ENCODE measurements at regions not wholly inside any gene's neighbourhood (a gene's known extent, or its start where the extent isn't known, plus 50 kb on each side); places are given as distances from the start of the nearest gene placed in this dataset.
"Not testable (repeated sequence)": the region's sequence is repeated elsewhere in the genome, so short reads cannot be mapped to it uniquely, and the experiment has no call there.

DNA sequence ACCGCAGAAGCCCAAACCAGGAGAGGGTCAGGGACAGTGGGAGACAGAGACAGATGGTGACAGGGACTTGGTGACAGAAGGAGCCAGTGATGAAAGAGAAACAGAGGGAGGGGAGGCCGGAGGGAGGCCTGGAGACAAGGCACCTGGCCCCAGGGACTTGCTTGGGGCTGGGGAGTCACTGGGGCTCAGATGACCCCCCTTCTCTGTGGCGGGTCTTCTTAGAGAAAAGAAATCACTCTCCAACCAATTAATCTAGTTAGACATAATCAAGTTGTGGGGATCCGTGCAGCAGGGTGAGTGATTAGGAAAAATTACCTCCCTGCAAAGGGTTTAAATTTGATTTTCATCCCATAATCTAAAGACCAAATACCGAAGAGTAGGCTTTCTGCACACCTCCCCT is 519.8 kb downstream of the PTPRU start:
- H3K36me3 ChIP-seq (ENCODE audit: insufficient read depth, low read length), result no peaks in the 10 kb centered on the region
- no peaks in the 10 kb centered on the region for H4K20me1 ChIP-seq (ENCODE audit: insufficient read depth, low read length)
- H3K4me2 ChIP-seq (ENCODE audit: low read length), result no peak overlapping the region
- Mint-ChIP-seq H3K4me1 (ENCODE audit: low read depth, unreplicated experiment) (peaks cover 4% of the 10 kb centered on the region), H3K36me3 (ENCODE audit: low read depth, unreplicated experiment) (no peaks in the 10 kb centered on the region), H3K27me3 (ENCODE audit: low read depth, unreplicated experiment) (peaks cover 60% of the 10 kb centered on the region), H3K27ac (ENCODE audit: unreplicated experiment) (no peak overlapping the region), H3K9me3 (ENCODE audit: unreplicated experiment) (no peaks in the 10 kb centered on the region), H3K4me3 (ENCODE audit: unreplicated experiment) (no peak overlapping the region)
- no peaks in the 10 kb centered on the region for H3K79me2 ChIP-seq (ENCODE audit: insufficient read depth, low read length)
- no peaks in the 10 kb centered on the region for H3K4me1 ChIP-seq (ENCODE audit: insufficient read depth, low read length)
- H2AFZ ChIP-seq (ENCODE audit: low read depth, low read length), result no peak overlapping the region
- FAIRE-seq (no peak), DNase-seq (ENCODE audit: low read depth) (no peak)
- peaks cover 8% of the 10 kb centered on the region for H3K27me3 ChIP-seq (ENCODE audit: insufficient read depth, low read length)
- H3K9me3 ChIP-seq (ENCODE audit: insufficient read depth, low read depth, low read length), result no peaks in the 10 kb centered on the region
- no peak overlapping the region for H3K9ac ChIP-seq (ENCODE audit: low read length)
- no peak for TF ChIP-seq EZH2 (IDR thresholded peaks at IDR 0.05; ENCODE audit: insufficient read depth, low read length)
- TF ChIP-seq, protein P1, sequence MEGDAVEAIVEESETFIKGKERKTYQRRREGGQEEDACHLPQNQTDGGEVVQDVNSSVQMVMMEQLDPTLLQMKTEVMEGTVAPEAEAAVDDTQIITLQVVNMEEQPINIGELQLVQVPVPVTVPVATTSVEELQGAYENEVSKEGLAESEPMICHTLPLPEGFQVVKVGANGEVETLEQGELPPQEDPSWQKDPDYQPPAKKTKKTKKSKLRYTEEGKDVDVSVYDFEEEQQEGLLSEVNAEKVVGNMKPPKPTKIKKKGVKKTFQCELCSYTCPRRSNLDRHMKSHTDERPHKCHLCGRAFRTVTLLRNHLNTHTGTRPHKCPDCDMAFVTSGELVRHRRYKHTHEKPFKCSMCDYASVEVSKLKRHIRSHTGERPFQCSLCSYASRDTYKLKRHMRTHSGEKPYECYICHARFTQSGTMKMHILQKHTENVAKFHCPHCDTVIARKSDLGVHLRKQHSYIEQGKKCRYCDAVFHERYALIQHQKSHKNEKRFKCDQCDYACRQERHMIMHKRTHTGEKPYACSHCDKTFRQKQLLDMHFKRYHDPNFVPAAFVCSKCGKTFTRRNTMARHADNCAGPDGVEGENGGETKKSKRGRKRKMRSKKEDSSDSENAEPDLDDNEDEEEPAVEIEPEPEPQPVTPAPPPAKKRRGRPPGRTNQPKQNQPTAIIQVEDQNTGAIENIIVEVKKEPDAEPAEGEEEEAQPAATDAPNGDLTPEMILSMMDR (IDR thresholded peaks at IDR 0.05; ENCODE audit: insufficient read depth, low read depth, low read length), result no peak
- H3K27ac ChIP-seq (ENCODE audit: low read depth, low read length), result no peak overlapping the region
- no peak overlapping the region for H3K4me3 ChIP-seq (ENCODE audit: insufficient read depth, low read depth, low read length)

DNA sequence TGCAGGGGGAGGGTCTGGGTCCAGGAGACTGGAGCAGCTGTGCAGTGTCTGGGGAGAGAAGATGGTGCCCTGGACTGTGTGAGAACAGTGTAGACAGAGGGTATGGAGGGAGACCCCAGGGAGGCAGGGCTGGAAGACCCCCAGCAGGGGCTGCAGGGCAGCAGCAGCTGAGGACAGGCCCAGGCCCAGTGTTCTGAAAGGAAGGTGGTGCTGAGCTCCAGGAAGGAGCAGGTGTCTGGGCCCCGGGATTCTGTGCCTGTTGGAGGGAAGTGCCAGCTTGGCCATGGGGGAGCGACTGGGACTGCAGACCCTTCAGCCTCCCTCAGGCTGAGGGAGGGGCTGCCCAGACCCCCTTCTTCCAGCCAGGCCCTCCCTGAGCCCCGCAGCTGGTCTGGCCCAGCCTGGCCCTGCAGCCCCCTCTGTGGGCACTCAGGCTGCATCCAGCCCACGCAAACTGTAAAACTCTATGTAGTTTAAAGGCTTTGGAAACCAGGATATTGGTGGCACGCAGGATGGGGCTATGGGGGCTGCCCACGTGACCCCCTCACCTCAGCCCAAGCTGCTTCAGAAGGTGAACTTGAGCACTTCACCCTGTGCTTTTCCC is 519.2 kb downstream of the PTPRU start:
- not testable (repeated sequence) for H3K9ac ChIP-seq (ENCODE audit: low read length); FAIRE-seq; H3K27ac Mint-ChIP-seq (ENCODE audit: unreplicated experiment); H4K20me1 ChIP-seq (ENCODE audit: insufficient read depth, low read length); H3K27ac ChIP-seq (ENCODE audit: low read depth, low read length); H2AFZ ChIP-seq (ENCODE audit: low read depth, low read length); DNase-seq (ENCODE audit: low read depth); H3K4me1 Mint-ChIP-seq (ENCODE audit: low read depth, unreplicated experiment); H3K27me3 ChIP-seq (ENCODE audit: insufficient read depth, low read length); H3K9me3 ChIP-seq (ENCODE audit: insufficient read depth, low read depth, low read length); H3K4me3 Mint-ChIP-seq (ENCODE audit: unreplicated experiment); H3K36me3 Mint-ChIP-seq (ENCODE audit: low read depth, unreplicated experiment); H3K36me3 ChIP-seq (ENCODE audit: insufficient read depth, low read length); H3K4me2 ChIP-seq (ENCODE audit: low read length); H3K9me3 Mint-ChIP-seq (ENCODE audit: unreplicated experiment); H3K79me2 ChIP-seq (ENCODE audit: insufficient read depth, low read length); H3K4me3 ChIP-seq (ENCODE audit: insufficient read depth, low read depth, low read length); H3K4me1 ChIP-seq (ENCODE audit: insufficient read depth, low read length)
- peaks cover 55% of the 10 kb centered on the region for H3K27me3 Mint-ChIP-seq (ENCODE audit: low read depth, unreplicated experiment)

DNA sequence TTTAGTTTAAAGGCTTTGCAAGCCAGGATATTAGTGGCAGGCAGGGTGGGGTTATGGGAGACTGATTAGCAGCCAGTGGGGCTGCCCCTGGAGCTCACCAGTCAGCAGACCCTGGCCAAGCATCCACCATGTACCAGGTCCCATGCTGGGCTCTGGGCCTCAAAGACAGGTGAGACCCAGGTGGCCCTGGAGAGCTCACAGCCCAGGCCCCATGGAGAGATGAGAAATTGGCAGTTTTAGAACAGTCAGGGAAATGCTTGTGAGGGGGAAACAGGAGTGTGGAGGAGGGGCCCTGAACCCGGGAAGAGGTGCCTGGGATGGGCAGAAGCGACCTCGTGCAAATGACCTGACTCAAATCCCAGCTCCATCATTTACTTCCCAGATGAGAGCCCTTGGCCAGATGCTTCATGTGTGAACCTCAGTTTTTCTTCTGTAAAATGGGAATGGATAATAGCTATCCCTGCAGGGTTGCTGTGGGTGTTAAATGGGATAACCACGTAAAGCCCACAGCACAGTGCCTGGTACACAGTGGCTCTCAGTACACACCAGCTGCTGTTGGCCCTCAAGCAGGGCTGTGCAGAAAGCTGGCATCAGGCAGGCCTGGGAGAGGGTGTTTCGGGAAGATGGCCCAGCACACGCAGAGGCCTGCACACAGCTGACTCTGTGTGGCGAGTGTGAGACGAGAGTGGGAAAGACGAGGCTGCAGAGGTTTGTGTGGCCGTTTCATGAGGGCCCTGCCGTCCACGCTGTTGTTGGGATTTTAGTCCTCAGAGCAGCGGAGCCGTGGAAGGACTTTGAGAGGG is 518.5 kb downstream of the PTPRU start:
- FAIRE-seq, result no peak
- Histone ChIP-seq H3K27me3 (ENCODE audit: insufficient read depth, low read length) (peaks cover 8% of the 10 kb centered on the region), H2AFZ (ENCODE audit: low read depth, low read length) (no peak overlapping the region), H3K9ac (ENCODE audit: low read length) (no peak overlapping the region), H3K27ac (ENCODE audit: low read depth, low read length) (no peak overlapping the region), H3K79me2 (ENCODE audit: insufficient read depth, low read length) (no peaks in the 10 kb centered on the region), H3K4me2 (ENCODE audit: low read length) (no peak overlapping the region), H3K36me3 (ENCODE audit: insufficient read depth, low read length) (no peaks in the 10 kb centered on the region), H4K20me1 (ENCODE audit: insufficient read depth, low read length) (no peaks in the 10 kb centered on the region), H3K9me3 (ENCODE audit: insufficient read depth, low read depth, low read length) (no peaks in the 10 kb centered on the region), H3K4me3 (ENCODE audit: insufficient read depth, low read depth, low read length) (no peak overlapping the region), H3K4me1 (ENCODE audit: insufficient read depth, low read length) (no peaks in the 10 kb centered on the region)
- no peaks in the 10 kb centered on the region for H3K36me3 Mint-ChIP-seq (ENCODE audit: low read depth, unreplicated experiment)
- peaks cover 48% of the 10 kb centered on the region for H3K27me3 Mint-ChIP-seq (ENCODE audit: low read depth, unreplicated experiment)
- peaks cover 4% of the 10 kb centered on the region for H3K4me1 Mint-ChIP-seq (ENCODE audit: low read depth, unreplicated experiment)
- H3K4me3 Mint-ChIP-seq (ENCODE audit: unreplicated experiment), result no peak overlapping the region
- TF ChIP-seq, protein P1 (IDR thresholded peaks at IDR 0.05; ENCODE audit: insufficient read depth, low read depth, low read length), result no peak
- no peak for TF ChIP-seq EZH2 (IDR thresholded peaks at IDR 0.05; ENCODE audit: insufficient read depth, low read length)
- no peak overlapping the region for H3K27ac Mint-ChIP-seq (ENCODE audit: unreplicated experiment)
- no peak for DNase-seq (ENCODE audit: low read depth)
- H3K9me3 Mint-ChIP-seq (ENCODE audit: unreplicated experiment), result no peaks in the 10 kb centered on the region
